ENCODE measurements at regions not wholly inside any gene's neighbourhood (a gene's known extent, or its start where the extent isn't known, plus 50 kb on each side); places are given as distances from the start of the nearest gene placed in this dataset.

DNA sequence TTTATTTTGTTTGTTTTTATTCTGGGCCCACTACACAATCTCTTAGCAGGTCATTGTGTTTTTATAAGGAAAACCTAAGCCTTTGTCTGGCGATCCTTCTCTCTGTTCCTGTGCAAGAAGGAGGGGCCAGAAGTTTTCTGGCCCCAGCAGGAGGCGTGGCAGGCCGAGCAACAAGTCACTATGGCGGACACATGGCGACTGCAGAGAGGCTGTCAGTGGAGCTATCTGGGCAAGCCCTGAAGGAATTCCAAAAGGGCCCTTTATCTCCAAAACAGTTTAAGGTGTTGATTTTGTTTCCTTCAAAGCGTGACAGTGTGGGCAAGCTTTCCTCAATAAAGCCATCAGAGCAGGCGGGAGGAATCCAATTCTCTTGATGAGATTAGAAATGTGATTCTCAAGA lies 118.8 kb upstream of the CTAGE1 start:
- TF ChIP-seq POLR2AphosphoS5 (IDR thresholded peaks at IDR 0.05) (no peak), CTCF (IDR thresholded peaks at IDR 0.05) (no peak), EP300 (IDR thresholded peaks at IDR 0.05) (no peak), POLR2A (IDR thresholded peaks at IDR 0.05) (no peak)

All from suprapubic skin (tissue), 4 donors.